Esophagus muscularis mucosa (tissue), 4 donors: ENCODE measurements at regions not wholly inside any gene's neighbourhood (a gene's known extent, or its start where the extent isn't known, plus 50 kb on each side); places are given as distances from the start of the nearest gene placed in this dataset.

ENCODE experiments used
- DNase-seq: peaks from one replicate; pipeline ENCODE4 v3.0.0-alpha.2; 2017; ENCODE audit errors: extremely low spot score
- H3K27ac ChIP-seq, 4 donors: fragments of 200-600 bp; sonication (generic); replicated peaks in 1 of 4; 1 replicate in 3 of 4; 2 replicates in 1 of 4; pipeline ENCODE4 v1.5.1; 2016 to 2019; ENCODE audit warnings: mild to moderate bottlenecking in 1 of 4
- H3K27me3 ChIP-seq, 4 donors: fragments of 200-600 bp; sonication (generic); one replicate each; pipeline versions ENCODE4 v1.5.1 to v1.6.0; 2016 to 2019
- H3K36me3 ChIP-seq, 4 donors: fragments of 200-600 bp; sonication (generic); one replicate each; pipeline ENCODE4 v1.5.1; 2016 to 2019
- H3K4me1 ChIP-seq, 4 donors: fragments of 200-600 bp; sonication (generic); one replicate each; pipeline ENCODE4 v1.5.1; 2016 to 2019
- H3K4me3 ChIP-seq, 4 donors: fragments of 200-600 bp; sonication (generic); 1 replicate in 2 of 4; 2 replicates in 2 of 4; pipeline ENCODE4 v1.5.1; 2016 to 2019; ENCODE audit warnings: mild to moderate bottlenecking in 4 of 4, moderate library complexity in 1 of 4
- H3K9me3 ChIP-seq, 4 donors: fragments of 200-600 bp; sonication (generic); 1 replicate in 3 of 4; 2 replicates in 1 of 4; pipeline ENCODE4 v1.5.1; 2016 to 2019
- CTCF ChIP-seq, 3 experiments: fragments of 200-600 bp in 2 of 3; fragments of 450-650 bp in 1 of 3; sonication (generic) in 2 of 3; IDR thresholded peaks; one replicate each; pipeline ENCODE4 v1.5.1; 2017 to 2019; ENCODE audit warnings: antibody characterized with exemption in 3 of 3, mild to moderate bottlenecking in 2 of 3, moderate library complexity in 1 of 3
- EP300 ChIP-seq: sonication (generic); formaldehyde crosslinking; IDR thresholded peaks from one replicate; pipeline ENCODE4 v1.6.1; 2017; ENCODE audit warnings: antibody characterized with exemption
- POLR2A ChIP-seq: fragments of 450-650 bp; IDR thresholded peaks from one replicate; pipeline ENCODE4 v1.6.1; 2017; ENCODE audit warnings: antibody characterized with exemption, moderate library complexity, mild to moderate bottlenecking, low read depth
- POLR2AphosphoS5 ChIP-seq, 2 donors: sonication (generic); formaldehyde crosslinking; IDR thresholded peaks; one replicate each; pipeline ENCODE4 v1.6.1; 2017; ENCODE audit warnings: antibody characterized with exemption in 2 of 2
- WGBS: methylation state at CpG from one replicate; pipeline ENCODE4 v1.1.5; 2018; 5-methylcytosine and 5-hydroxymethylcytosine counted together
- intact Hi-C: fragments of 100-400 bp; cut with DNase I; formaldehyde crosslinking; loops from one replicate; pipeline ENCODE4 v1.15.1; 2023

GRCh38 chr13:88651531-88651930, 980.4 kb downstream of the SLITRK5 start:
- H3K27ac ChIP-seq = no peak overlapping the region
- no peaks in the 10 kb centered on the region for H3K4me1 ChIP-seq
- intact Hi-C loops = no loop called here

GRCh38 chr13:88656751-88657150, 985.6 kb downstream of the SLITRK5 start:
- Histone ChIP-seq H3K27ac (no peak overlapping the region), H3K9me3 (peaks cover 0 to 5% (median 0%) of the 10 kb centered on the region in 4 donors), H3K27me3 (no peaks in the 10 kb centered on the region), H3K36me3 (no peaks in the 10 kb centered on the region), H3K4me1 (no peaks in the 10 kb centered on the region), H3K4me3 (no peak overlapping the region)
- WGBS = 52% methylated on average over 6 of the region's 6 CpGs
- intact Hi-C loops = no loop called here
- no peak for DNase-seq
- TF ChIP-seq POLR2A (no peak), EP300 (no peak)

More at GRCh38 chr13:88651531-88651930, 980.4 kb downstream of the SLITRK5 start:
- WGBS = 91% methylated on average over 5 of the region's 5 CpGs
- Histone ChIP-seq H3K4me3 (no peak overlapping the region), H3K36me3 (no peaks in the 10 kb centered on the region), H3K27me3 (no peaks in the 10 kb centered on the region), H3K9me3 (no peaks in the 10 kb centered on the region)
- TF ChIP-seq CTCF (IDR thresholded peaks at IDR 0.05) = no peak
- no peak for TF ChIP-seq EP300
- no peak for TF ChIP-seq POLR2A
- DNase-seq = no peak

- H3K27me3 ChIP-seq = no peaks in the 10 kb centered on the region
- H3K9me3 ChIP-seq = no peaks in the 10 kb centered on the region
- TF ChIP-seq POLR2A (no peak), EP300 (no peak), CTCF (IDR thresholded peaks at IDR 0.05) (no peak), POLR2AphosphoS5 (IDR thresholded peaks at IDR 0.05) (no peak)
- H3K36me3 ChIP-seq = no peaks in the 10 kb centered on the region
- H3K4me3 ChIP-seq = no peak overlapping the region
- H3K4me1 ChIP-seq = no peaks in the 10 kb centered on the region
- no peak for DNase-seq
- no peak overlapping the region for H3K27ac ChIP-seq
- 75% methylated on average over 1 of the region's 1 CpG for WGBS
- intact Hi-C loops = no loop called here
These were observed 999.3 kb downstream of the SLITRK5 start for GRCh38 chr13:88670509-88670908.

GRCh38 chr13:88674841-88675240, 1003.7 kb downstream of the SLITRK5 start:
- no peak for DNase-seq
- Histone ChIP-seq H3K27ac (no peak overlapping the region), H3K9me3 (no peaks in the 10 kb centered on the region), H3K27me3 (no peaks in the 10 kb centered on the region), H3K36me3 (no peaks in the 10 kb centered on the region), H3K4me3 (no peak overlapping the region), H3K4me1 (no peaks in the 10 kb centered on the region)
- TF ChIP-seq EP300 (no peak), CTCF (IDR thresholded peaks at IDR 0.05) (no peak), POLR2AphosphoS5 (IDR thresholded peaks at IDR 0.05) (no peak), POLR2A (no peak)
- WGBS = 61% methylated on average over 2 of the region's 2 CpGs
- intact Hi-C loops = no loop called here

- no peaks in the 10 kb centered on the region for H3K9me3 ChIP-seq
- no peaks in the 10 kb centered on the region for H3K36me3 ChIP-seq
- DNase-seq = no peak
- 85% methylated on average over 2 of the region's 2 CpGs for WGBS
- H3K4me3 ChIP-seq = no peak overlapping the region
- H3K4me1 ChIP-seq = no peaks in the 10 kb centered on the region
- H3K27me3 ChIP-seq = no peaks in the 10 kb centered on the region
- TF ChIP-seq CTCF (IDR thresholded peaks at IDR 0.05) (no peak), POLR2A (no peak), EP300 (no peak), POLR2AphosphoS5 (IDR thresholded peaks at IDR 0.05) (no peak)
- intact Hi-C loops = no loop called here
- no peak overlapping the region for H3K27ac ChIP-seq
These were observed 1004.3 kb downstream of the SLITRK5 start for GRCh38 chr13:88675347-88675996.
